IMR-90 (cell line): ENCODE measurements at regions not wholly inside any gene's neighbourhood (a gene's known extent, or its start where the extent isn't known, plus 50 kb on each side); places are given as distances from the start of the nearest gene placed in this dataset.

ENCODE experiments used
- ATAC-seq: fragments of 200-7000 bp; cut with Tn5 transposase; 2 replicates; pipeline ENCODE4 v1.9.1; 2020; ENCODE audit warnings: low read depth, mild to moderate bottlenecking, moderate library complexity
- BruUV-seq: library from RNA; stranded (reverse); fragments of 400-500 nt; replicated peaks from 2 replicates; lab custom pipeline; 2021; lab: Mats Ljungman, UMichigan
- CTCF ChIA-PET: fragments of 300-600 bp; formaldehyde crosslinking; extraction: SDS; loops from one replicate; lab custom pipeline; 2021; ENCODE audit warnings: antibody characterized with exemption; lab: Yijun Ruan, JAX
- POLR2A ChIA-PET: fragments of 300-600 bp; sonication (Branson Sonifier 250); formaldehyde crosslinking; loops from one replicate; lab custom pipeline; 2022; ENCODE audit warnings: antibody characterized with exemption; ENCODE audit not compliant: unreplicated experiment; lab: Charles Lee
- DNase-seq: peaks from one replicate; pipeline ENCODE4 v3.0.0; 2013
- H2AFZ ChIP-seq: replicated peaks from 2 replicates; pipeline ENCODE3; 2013; ENCODE audit warnings: low read length, mild to moderate bottlenecking; ENCODE audit not compliant: poor library complexity
- H2AK5ac ChIP-seq: 2 replicates; pipeline ENCODE4 v1.6.1; 2013; ENCODE audit warnings: low read depth, low read length, inconsistent platforms
- H2AK9ac ChIP-seq: replicated peaks from 2 replicates; pipeline ENCODE3; 2013; ENCODE audit warnings: mild to moderate bottlenecking, low read depth, low read length, moderate library complexity; ENCODE audit not compliant: poor library complexity
- H2BK120ac ChIP-seq: 2 replicates; pipeline ENCODE4 v1.6.1; 2013; ENCODE audit warnings: low read depth, low read length, inconsistent platforms
- H2BK15ac ChIP-seq: 3 replicates; pipeline ENCODE4 v1.6.1; 2013; ENCODE audit warnings: low read depth, low read length, inconsistent platforms
- H2BK20ac ChIP-seq: 2 replicates; pipeline ENCODE4 v1.6.1; 2013; ENCODE audit warnings: low read depth, mild to moderate bottlenecking, inconsistent platforms, low read length, moderate library complexity
- H2BK5ac ChIP-seq: 2 replicates; pipeline ENCODE4 v1.6.1; 2013; ENCODE audit warnings: mild to moderate bottlenecking, low read depth, low read length, inconsistent platforms; ENCODE audit not compliant: poor library complexity, severe bottlenecking
- H3K14ac ChIP-seq: replicated peaks from 2 replicates; pipeline ENCODE4 v1.6.1; 2013; ENCODE audit warnings: low read depth, low read length, inconsistent platforms
- H3K18ac ChIP-seq: 2 replicates; pipeline ENCODE4 v1.6.1; 2013; ENCODE audit warnings: low read depth, low read length, control low read depth
- H3K23ac ChIP-seq: 2 replicates; pipeline ENCODE4 v1.6.1; 2013; ENCODE audit warnings: low read depth, low read length, inconsistent platforms
- H3K27ac ChIP-seq: 2 replicates; pipeline ENCODE4 v1.5.1; 2013; ENCODE audit warnings: mild to moderate bottlenecking, control low read depth, low read length; ENCODE audit not compliant: insufficient read depth
- H3K27me3 ChIP-seq: 2 replicates; pipeline ENCODE4 v1.6.1; 2013; ENCODE audit warnings: low read length; ENCODE audit not compliant: control insufficient read depth, insufficient read depth
- H3K36me3 ChIP-seq: 2 replicates; pipeline ENCODE4 v1.6.1; 2013; ENCODE audit warnings: low read length, mixed read lengths; ENCODE audit not compliant: control insufficient read depth, insufficient read depth
- H3K4ac ChIP-seq: 2 replicates; pipeline ENCODE4 v1.6.1; 2013; ENCODE audit warnings: low read depth, low read length, inconsistent platforms
- H3K4me1 ChIP-seq: 2 replicates; pipeline ENCODE4 v1.6.1; 2013; ENCODE audit warnings: low read length, mixed read lengths; ENCODE audit not compliant: control insufficient read depth, insufficient read depth
- H3K4me2 ChIP-seq: 2 replicates; pipeline ENCODE4 v1.6.1; 2013; ENCODE audit warnings: low read depth, mild to moderate bottlenecking, control low read depth, low read length, moderate library complexity
- H3K4me3 ChIP-seq: 2 replicates; pipeline ENCODE4 v1.5.1; 2013; ENCODE audit warnings: low read depth, mild to moderate bottlenecking, control low read depth, low read length, moderate library complexity; ENCODE audit not compliant: insufficient read depth
- H3K56ac ChIP-seq: 2 replicates; pipeline ENCODE4 v1.6.1; 2013; ENCODE audit warnings: low read length, inconsistent platforms; ENCODE audit not compliant: insufficient read depth; ENCODE audit errors: extremely low read depth
- H3K79me1 ChIP-seq, 2 experiments: 2 replicates each; pipeline ENCODE4 v1.6.1; 2013; ENCODE audit warnings: low read length in 2 of 2, inconsistent platforms in 1 of 2, low read depth in 1 of 2
- H3K9ac ChIP-seq: 2 replicates; pipeline ENCODE4 v1.6.1; 2013; ENCODE audit warnings: low read depth, low read length, control low read depth
- H3K9me1 ChIP-seq: 2 replicates; pipeline ENCODE4 v1.6.1; 2013; ENCODE audit warnings: low read length, inconsistent platforms; ENCODE audit not compliant: insufficient read depth
- H3K9me3 ChIP-seq: 2 replicates; pipeline ENCODE4 v1.6.1; 2013; ENCODE audit warnings: low read length; ENCODE audit not compliant: control insufficient read depth, insufficient read depth
- H4K20me1 ChIP-seq: 2 replicates; pipeline ENCODE4 v1.6.1; 2013; ENCODE audit warnings: low read length, inconsistent platforms; ENCODE audit not compliant: insufficient read depth
- H4K5ac ChIP-seq: 2 replicates; pipeline ENCODE4 v1.6.1; 2013; ENCODE audit warnings: mild to moderate bottlenecking, low read depth, low read length, control low read depth
- H4K8ac ChIP-seq, 2 experiments: 2 replicates each; pipeline ENCODE4 v1.6.1; 2013; ENCODE audit warnings: low read depth in 2 of 2, low read length in 2 of 2, control low read depth in 1 of 2, inconsistent platforms in 1 of 2
- H4K91ac ChIP-seq: 2 replicates; pipeline ENCODE4 v1.6.1; 2013; ENCODE audit warnings: low read depth, low read length, inconsistent platforms; ENCODE audit not compliant: insufficient read depth
- BHLHE40 ChIP-seq: fragments of 150-350 bp; IDR thresholded peaks from 2 replicates; pipeline ENCODE4 v1.6.1; 2016; ENCODE audit warnings: mild to moderate bottlenecking, low read depth, low read length
- CEBPB ChIP-seq: IDR thresholded peaks from 2 replicates; pipeline ENCODE4 v1.6.1; 2012; ENCODE audit warnings: low read depth, low read length, improper control_type of control experiment
- CHD1 ChIP-seq: IDR thresholded peaks from 2 replicates; pipeline ENCODE4 v1.6.1; 2012; ENCODE audit warnings: low read depth, low read length, improper control_type of control experiment
- FOS ChIP-seq: fragments of 150-350 bp; IDR thresholded peaks from 2 replicates; pipeline ENCODE4 v1.6.1; 2016; ENCODE audit warnings: low read depth, low read length
- NFE2L2 ChIP-seq: fragments of 150-350 bp; IDR thresholded peaks from 2 replicates; pipeline ENCODE4 v1.6.1; 2016; ENCODE audit warnings: low read depth, mild to moderate bottlenecking, low read length
- POLR2A ChIP-seq: IDR thresholded peaks from 2 replicates; pipeline ENCODE4 v1.6.1; 2012; ENCODE audit warnings: mild to moderate bottlenecking, low read depth, low read length
- SMC3 ChIP-seq: fragments of 150-350 bp; IDR thresholded peaks from 2 replicates; pipeline ENCODE4 v1.6.1; 2016; ENCODE audit warnings: low read depth, mild to moderate bottlenecking, antibody characterized with exemption, low read length, moderate library complexity
- WGBS, 2 experiments: methylation state at CpG; one replicate each; pipeline versions ENCODE4 v1.1.5 to v1.1.7; 2013; ENCODE audit warnings: missing lambda C conversion rate in 2 of 2; ENCODE audit not compliant: insufficient read length in 1 of 2; ENCODE audit errors: extremely low coverage in 2 of 2; 5-methylcytosine and 5-hydroxymethylcytosine counted together
- dilution Hi-C: fragments of 300-500 bp; cut with HindIII; formaldehyde crosslinking; loops from one replicate; pipeline ENCODE4 v1.14.3; 2018; ENCODE audit warnings: low sequenced_read_pairs; ENCODE audit not compliant: unreplicated experiment
- in situ Hi-C: fragments of 300-500 bp; cut with MboI; formaldehyde crosslinking; loops from 3 replicates; pipeline ENCODE4 v1.14.3; 2019; ENCODE audit warnings: low sequenced_read_pairs, inconsistent platforms, mixed read lengths
- intact Hi-C: fragments of 100-400 bp; cut with micrococcal nuclease; formaldehyde crosslinking; loops from 2 replicates; pipeline ENCODE4 v1.10.0; 2022
- TF ChIP-seq, protein P1 (sequence below): conservative IDR thresholded peaks from 2 replicates; pipeline ENCODE4 v1.5.1; 2012; ENCODE audit warnings: mild to moderate bottlenecking, low read depth, low read length, improper control_type of control experiment

DNA sequence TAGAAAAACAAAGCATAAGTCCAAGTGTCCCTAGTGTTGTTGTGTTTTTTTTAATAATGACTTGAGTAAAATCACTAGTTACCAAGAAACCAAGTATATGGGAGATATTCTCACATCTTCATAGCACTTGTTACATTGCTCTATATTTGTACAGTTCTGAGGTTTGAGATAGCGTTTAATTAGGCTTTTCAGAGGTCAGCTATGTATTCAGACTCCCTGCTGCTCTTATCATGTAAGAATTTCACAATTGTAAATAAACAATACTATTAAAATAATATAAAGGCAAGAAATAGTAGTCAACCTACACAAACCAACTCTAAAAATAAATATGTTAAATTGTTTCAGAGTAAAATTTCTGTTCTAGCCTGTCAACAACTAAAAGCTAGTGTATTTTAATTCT is 761.9 kb upstream of the FAM174A start:
- H3K9me1 ChIP-seq = no peaks in the 10 kb centered on the region
- no peak overlapping the region for H3K4me3 ChIP-seq
- H2BK20ac ChIP-seq = no peak overlapping the region
- no peak overlapping the region for H4K5ac ChIP-seq
- intact Hi-C loops = no loop called here
- no peaks in the 10 kb centered on the region for H3K27me3 ChIP-seq
- H3K4me1 ChIP-seq = no peaks in the 10 kb centered on the region
- TF ChIP-seq POLR2A = no peak
- no peak for TF ChIP-seq NFE2L2
- no peak for TF ChIP-seq CHD1
- TF ChIP-seq, protein P1, sequence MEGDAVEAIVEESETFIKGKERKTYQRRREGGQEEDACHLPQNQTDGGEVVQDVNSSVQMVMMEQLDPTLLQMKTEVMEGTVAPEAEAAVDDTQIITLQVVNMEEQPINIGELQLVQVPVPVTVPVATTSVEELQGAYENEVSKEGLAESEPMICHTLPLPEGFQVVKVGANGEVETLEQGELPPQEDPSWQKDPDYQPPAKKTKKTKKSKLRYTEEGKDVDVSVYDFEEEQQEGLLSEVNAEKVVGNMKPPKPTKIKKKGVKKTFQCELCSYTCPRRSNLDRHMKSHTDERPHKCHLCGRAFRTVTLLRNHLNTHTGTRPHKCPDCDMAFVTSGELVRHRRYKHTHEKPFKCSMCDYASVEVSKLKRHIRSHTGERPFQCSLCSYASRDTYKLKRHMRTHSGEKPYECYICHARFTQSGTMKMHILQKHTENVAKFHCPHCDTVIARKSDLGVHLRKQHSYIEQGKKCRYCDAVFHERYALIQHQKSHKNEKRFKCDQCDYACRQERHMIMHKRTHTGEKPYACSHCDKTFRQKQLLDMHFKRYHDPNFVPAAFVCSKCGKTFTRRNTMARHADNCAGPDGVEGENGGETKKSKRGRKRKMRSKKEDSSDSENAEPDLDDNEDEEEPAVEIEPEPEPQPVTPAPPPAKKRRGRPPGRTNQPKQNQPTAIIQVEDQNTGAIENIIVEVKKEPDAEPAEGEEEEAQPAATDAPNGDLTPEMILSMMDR = no peak
- no peak for TF ChIP-seq BHLHE40
- no peak for TF ChIP-seq FOS
- TF ChIP-seq CEBPB = no peak
- TF ChIP-seq SMC3 = no peak
- DNase-seq = no peak
- no peak overlapping the region for H2AK9ac ChIP-seq
- H3K23ac ChIP-seq = no peak overlapping the region
- H3K9me3 ChIP-seq = peaks cover 3% of the 10 kb centered on the region
- H2BK5ac ChIP-seq = no peak overlapping the region
- H3K4me2 ChIP-seq = no peak overlapping the region
- no peaks in the 10 kb centered on the region for H4K20me1 ChIP-seq
- no peak overlapping the region for H3K4ac ChIP-seq
- no peak overlapping the region for H2AK5ac ChIP-seq
- H3K79me1 ChIP-seq = no peaks in the 10 kb centered on the region
- ChIA-PET CTCF (interaction anchor here (0.5 kb wide), 1 partner anchor 11 kb away, joined by 3 read pairs; no protein-coding TSS in a partner anchor), POLR2A (no interaction called here)
- H3K36me3 ChIP-seq = no peaks in the 10 kb centered on the region
- no peak overlapping the region for H2BK15ac ChIP-seq
- in situ Hi-C loops = no loop called here
- no peak overlapping the region for H3K27ac ChIP-seq
- H2AFZ ChIP-seq = no peak overlapping the region
- no peak overlapping the region for H4K8ac ChIP-seq
- H3K9ac ChIP-seq = no peak overlapping the region
- dilution Hi-C loops = no loop called here
- H3K18ac ChIP-seq = no peak overlapping the region
- H3K56ac ChIP-seq = no peak overlapping the region
- no peak overlapping the region for H4K91ac ChIP-seq
- no peak overlapping the region for H3K14ac ChIP-seq
- BruUV-seq = no TSS peak
- H2BK120ac ChIP-seq = no peak overlapping the region
- no CpG with 5 or more reads among the region's 1 CpG for WGBS, 2 experiments
- no peak for ATAC-seq
